Stimulated activated naive CD8-positive, alpha-beta T cell treated with anti-CD3 and anti-CD28 coated beads, Interleukin-15, Interleukin-2, amounts not matched to agents 100 U/mL and 50 U/mL, for 24 hours (primary cell): ENCODE measurements at regions not wholly inside any gene's neighbourhood (a gene's known extent, or its start where the extent isn't known, plus 50 kb on each side); places are given as distances from the start of the nearest gene placed in this dataset.
"Not testable (repeated sequence)": the region's sequence is repeated elsewhere in the genome, so short reads cannot be mapped to it uniquely, and the experiment has no call there.

Experiments used
- ATAC-seq: fragments of 150-1000 bp; cut with Tn5 transposase; one replicate; pipeline ENCODE4 v1.10.0; 2021
- DNase-seq: peaks from one replicate; pipeline ENCODE4 v3.0.0; 2021

DNA sequence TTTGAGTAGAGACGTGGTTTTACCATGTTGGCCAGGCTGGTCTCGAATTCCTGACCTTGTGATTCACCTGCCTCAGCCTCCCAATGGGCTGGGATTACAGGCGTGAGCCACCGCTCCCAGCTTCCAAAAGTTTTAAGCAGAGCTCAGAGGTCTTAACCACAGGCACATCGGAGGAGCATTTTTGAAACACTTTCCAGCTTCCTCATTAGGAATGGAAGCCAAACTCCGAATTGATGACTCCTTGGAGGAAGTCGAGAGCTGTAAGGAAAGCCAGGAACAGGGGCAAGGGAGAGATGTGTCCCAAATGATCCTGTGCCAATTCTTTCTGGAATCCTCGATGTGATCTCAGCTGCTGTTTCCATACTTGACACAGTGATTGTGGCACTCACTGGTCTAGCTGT, 56.2 kb upstream of the CCZ1B start:
- DNase-seq, ATAC-seq: not testable (repeated sequence)

GRCh38 chr7:6883756-6884155, 57.7 kb upstream of the CCZ1B start:
- ATAC-seq, DNase-seq: not testable (repeated sequence)

GRCh38 chr7:6886198-6886597, 60.1 kb upstream of the CCZ1B start:
- DNase-seq (no peak), ATAC-seq (no peak)

DNA sequence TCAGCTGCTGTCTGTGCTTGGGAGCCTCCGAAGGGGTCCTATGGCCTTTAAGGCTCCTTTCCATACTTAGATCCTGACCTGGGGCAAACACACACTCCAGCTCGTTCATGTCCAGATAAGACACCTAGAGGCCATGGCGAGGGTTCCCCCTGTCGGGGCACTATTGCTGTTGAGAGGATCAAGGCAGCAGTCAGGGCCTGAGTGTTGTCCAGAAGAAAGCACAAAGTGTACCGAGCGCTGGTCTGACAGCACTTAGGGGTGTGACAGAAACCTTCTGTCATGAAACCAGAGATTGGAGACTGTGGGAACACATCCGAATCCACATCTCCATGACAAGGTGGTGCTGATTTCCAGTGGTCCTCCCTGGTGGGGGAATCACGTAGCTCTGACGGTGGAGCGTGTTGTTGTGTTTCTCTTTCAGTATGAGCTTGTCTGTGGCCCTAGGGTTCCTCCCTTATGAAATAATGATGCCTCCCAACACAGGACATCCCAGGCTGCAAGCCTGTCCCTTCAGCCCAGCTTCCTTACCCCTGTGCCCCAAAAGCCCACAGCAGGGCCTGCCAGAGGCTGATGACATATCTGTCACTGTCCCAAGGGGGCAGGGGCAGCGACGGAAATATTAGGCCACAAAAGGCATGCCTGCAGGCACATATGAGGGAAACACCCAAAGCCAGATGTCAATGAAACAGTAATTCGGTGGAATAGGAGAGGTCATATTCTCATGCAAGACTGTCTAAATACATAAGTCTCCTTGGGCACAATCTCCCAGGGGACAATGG, 62.4 kb upstream of the CCZ1B start:
- not testable (repeated sequence) for DNase-seq, ATAC-seq

GRCh38 chr7:6889252-6889812, 63.3 kb upstream of the CCZ1B start:
- DNase-seq (no peak), ATAC-seq (no peak)

- DNase-seq, ATAC-seq: not testable (repeated sequence)
Observed at GRCh38 chr7:6902097-6902518, 76.0 kb upstream of the CCZ1B start.

GRCh38 chr7:6903289-6903688, 77.2 kb upstream of the CCZ1B start:
- not testable (repeated sequence) for DNase-seq, ATAC-seq

DNA sequence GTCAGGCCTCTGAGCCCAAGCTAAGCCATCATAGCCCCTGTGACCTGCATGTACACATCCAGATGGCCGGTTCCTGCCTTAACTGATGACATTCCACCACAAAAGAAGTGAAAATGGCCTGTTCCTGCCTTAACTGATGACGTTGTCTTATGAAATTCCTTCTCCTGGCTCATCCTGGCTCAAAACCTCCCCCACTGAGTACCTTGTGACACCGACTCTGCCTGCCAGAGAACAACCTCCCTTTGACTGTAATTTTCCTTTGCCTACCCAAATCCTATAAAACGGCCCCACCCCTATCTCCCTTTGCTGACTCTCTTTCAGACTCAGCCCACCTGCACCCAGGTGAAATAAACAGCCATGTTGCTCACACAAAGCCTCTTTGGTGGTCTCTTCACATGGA, 77.7 kb upstream of the CCZ1B start:
- ATAC-seq, DNase-seq: not testable (repeated sequence)

- ATAC-seq (no peak), DNase-seq (no peak)
Observed at GRCh38 chr7:6917258-6917657, 91.2 kb upstream of the CCZ1B start.

GRCh38 chr7:6919169-6919568, 93.1 kb upstream of the CCZ1B start:
- not testable (repeated sequence) for DNase-seq, ATAC-seq

DNA sequence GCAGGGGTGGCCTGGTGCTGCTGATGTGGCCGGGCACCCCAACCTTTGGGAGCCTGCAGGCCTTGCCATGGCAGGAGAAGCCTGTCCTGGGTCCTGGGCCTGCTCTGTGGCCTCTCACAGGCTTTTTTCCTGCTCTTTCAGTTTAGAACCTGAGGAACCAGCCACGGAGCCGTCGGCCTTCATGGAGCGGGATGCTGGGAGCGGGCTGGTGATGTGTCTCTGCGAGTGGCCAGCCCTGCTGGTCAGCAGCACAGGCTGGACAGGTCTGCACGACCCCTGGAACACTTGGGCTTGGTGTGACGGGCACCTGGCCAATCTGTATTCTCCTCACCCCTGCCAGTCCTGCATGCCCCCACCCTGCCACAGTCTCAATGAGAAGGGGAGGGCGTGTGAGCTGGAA, 98.4 kb upstream of the CCZ1B start:
- ATAC-seq, DNase-seq: not testable (repeated sequence)

DNA sequence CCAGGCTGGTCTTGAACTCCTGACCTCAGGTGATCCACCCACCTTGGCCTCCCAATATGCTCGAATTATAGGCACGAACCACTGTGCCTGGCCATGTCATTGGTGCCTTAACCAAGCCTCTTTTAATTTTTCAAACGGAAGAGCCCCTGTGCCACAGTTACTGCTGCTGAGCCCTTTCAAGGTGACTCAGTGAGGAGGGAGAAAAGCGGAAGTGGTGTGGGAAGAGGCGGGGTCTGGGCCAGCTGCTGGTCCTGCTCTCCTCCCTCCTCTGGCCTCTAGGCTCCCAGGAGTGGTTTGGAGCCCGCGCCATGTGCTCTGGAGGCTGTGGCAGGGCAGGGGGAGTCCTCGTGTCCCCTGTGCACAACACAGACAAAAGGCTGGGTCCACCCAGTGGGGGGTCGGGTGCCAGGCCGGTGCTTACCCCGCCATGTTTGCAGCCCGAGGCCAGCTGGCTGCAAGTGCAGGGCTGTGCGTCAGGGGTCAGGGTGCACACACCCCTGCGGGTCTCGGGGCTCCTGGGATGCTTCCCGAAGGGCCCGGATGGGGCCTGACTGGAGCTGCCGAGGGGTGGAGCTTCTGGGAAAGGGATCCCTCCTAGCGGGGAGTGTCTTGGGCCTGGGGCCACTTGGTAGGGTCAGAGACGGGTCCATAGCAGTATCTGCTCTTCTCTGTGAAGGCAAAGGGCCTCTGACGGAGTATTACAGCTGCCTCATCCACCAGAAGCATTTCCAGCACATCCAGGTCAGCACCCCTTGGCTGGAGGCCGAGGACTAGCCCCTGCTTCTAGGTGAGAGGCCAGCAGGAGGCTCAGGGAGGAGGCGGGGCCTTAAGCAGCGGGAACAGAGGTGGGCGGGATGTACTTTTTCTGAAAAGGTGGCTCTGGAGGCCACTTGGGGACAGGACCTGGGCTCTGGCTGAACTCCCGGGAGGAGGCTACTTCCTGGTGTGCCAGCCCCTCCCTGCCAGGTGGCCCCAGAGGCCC, 100.4 kb upstream of the CCZ1B start:
- DNase-seq, result peak; percentile 6
- ATAC-seq, result not testable (repeated sequence)

DNA sequence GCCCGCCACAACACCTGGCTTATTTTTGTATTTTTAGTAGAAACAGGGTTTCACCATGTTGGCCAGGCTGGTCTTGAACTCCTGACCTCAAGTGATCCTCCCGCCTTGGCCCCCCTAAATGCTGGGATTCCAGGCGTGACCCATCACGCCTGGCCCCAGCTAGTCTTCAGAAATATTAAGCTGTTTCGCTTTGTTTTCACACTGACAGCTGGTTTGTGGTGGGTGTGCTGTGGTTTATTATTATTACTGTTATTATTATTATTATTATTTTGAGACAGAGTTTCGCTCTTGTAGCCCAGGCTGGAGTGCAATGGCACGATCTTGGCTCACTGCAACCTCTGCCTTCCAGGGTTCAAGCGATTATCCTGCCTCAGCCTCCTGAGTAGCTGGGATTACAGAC, 101.6 kb upstream of the CCZ1B start:
- not testable (repeated sequence) for ATAC-seq, DNase-seq

DNA sequence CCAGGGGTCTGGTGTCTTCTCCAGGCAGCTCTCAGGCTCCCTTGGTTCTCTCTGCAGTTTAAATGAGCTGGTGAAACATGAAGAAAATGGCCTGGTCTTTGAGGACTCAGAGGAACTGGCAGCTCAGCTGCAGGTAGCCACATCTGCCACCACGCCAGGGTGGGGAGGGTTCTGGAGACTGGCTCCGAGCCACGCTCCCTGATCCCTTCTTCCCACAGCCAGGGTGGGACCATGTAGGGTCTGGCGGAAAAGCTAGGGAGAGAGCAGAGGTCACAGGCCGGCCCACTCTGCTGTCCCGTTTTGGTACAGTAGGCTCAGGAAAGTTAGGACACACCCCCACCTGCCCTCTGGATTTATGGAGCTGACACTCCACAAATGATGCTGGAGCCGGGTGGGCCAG, 103.5 kb upstream of the CCZ1B start:
- ATAC-seq, DNase-seq: not testable (repeated sequence)

DNA sequence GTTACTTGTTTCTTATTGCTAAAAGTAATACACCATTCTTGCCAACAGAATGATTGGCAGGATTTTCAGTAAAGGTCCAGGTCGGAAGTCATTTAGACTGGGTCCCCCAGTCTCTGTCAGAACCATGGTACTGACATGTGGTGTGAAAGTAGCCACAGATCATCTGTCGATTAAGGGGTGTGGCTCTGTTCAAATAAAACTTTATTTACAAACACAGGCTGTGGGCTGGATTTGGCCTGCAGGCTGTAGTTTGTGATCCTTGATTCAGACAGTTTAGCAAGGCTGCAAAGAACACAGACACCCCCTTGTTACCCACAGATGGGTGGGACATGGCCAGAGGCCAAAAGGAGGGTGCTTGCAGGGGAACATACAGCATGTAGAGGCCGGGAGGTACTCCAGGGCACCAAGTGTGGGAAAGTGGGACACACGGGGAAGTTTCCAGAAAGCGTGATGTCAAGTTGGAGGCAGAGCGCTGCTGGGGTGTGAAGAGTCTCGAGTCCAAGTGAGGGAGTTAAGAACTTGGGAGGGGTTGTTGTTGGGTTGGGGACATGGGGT, 104.1 kb upstream of the CCZ1B start:
- not testable (repeated sequence) for ATAC-seq, DNase-seq

GRCh38 chr7:6930787-6931186, 104.7 kb upstream of the CCZ1B start:
- peak; percentile 33 for DNase-seq
- ATAC-seq, result not testable (repeated sequence)

DNA sequence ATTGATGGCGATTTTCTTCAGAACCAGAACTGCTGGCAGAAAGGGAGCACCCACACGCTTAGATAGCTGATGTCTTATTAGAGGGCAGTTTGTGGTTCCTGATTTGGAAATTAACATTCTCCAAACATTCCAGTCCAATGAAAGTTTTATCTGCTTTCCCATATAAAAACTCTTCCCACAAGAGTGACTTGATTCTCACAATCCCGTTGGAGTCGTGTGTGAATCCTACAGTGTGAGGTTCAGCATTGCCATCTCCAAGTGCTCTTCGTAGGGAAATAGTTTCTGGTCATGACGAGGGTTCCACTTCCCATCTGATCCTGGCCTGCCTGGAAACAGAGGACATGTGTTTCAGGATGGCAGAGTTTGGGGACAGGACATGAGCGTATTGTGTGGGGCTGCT, 105.4 kb upstream of the CCZ1B start:
- not testable (repeated sequence) for ATAC-seq, DNase-seq

DNA sequence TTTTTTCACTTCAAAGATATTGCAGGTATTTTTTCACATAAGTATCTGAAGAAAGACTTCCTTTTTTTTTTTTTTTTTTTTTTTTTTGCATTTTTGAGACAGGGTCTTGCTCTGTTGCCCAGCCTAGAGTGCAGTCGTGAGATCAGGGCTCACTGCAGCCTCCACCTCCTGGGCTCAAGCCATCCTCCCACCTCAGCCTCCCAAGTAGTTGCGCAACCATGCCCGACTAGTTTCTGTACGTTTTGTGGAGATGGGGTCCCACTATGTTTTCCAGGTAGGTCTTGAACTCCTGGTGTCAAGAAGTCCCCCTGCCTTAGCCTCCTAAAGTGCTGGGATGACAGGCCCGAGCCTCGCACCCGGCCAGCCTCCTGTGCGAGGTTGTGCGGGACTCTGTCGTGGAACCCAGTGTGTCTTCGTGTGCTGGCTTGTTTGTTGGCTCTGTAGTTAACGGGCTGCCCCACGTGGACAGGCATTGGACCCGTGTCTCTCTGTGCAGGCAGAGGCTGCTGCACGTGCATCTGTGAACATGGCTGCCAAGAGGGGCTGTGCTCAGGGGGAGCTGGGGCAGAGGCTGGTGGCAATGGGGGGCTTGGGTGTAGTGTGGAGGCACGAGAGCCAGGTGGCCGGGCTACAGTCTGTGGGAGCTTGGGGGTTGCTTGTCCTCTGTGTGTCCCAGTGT, 108.0 kb upstream of the CCZ1B start:
- ATAC-seq, DNase-seq: not testable (repeated sequence)

DNA sequence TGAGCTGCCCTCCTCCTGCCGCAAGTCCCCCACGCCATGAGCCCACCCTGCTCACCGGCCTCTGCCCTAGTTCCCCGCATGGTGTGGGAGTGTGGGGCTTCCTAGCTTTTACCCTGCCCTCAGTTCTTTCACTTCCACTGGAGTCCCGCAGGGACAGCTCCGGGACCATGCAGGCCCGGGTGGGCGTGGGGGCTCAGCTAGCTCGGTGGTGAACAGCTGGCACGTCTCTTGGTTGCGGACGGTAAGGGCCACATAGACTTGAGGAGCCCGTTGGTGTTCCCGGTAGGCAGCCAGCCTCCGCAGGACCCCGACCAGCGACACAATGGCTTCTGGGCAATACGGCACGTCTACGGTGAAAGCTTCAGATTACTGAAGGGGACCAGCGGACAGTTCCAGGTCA, 108.9 kb upstream of the CCZ1B start:
- DNase-seq, result no peak

DNA sequence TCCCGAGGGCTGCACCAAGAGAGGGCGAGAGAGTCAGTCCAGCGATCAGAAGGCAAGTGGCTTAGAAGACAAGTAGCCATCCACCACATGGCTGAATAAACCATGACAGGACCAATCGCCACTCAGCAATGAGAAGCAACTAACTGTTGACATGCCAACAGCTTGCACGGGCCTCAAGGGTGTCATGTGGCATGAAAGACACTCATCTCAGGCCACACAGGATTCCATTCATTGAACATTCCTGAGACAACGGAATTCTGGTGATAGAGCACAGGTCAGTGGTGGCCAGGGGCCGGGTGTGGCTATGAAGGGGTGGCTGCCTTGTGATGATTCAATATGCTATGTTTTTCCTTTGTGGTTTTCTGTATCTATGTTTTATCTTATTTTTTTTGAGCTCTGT, 110.6 kb upstream of the CCZ1B start:
- not testable (repeated sequence) for DNase-seq, ATAC-seq

More for the DNA sequence above, 108.9 kb upstream of the CCZ1B start:
- ATAC-seq, result no peak

- DNase-seq, ATAC-seq: not testable (repeated sequence)
Observed at GRCh38 chr7:6937746-6938145, 111.7 kb upstream of the CCZ1B start.
